Transverse colon (tissue), 4 donors: ENCODE measurements at regions not wholly inside any gene's neighbourhood (a gene's known extent, or its start where the extent isn't known, plus 50 kb on each side); places are given as distances from the start of the nearest gene placed in this dataset.

ENCODE experiments used
- DNase-seq: peaks from one replicate; pipeline ENCODE4 v3.0.0-alpha.2; 2019
- H3K27ac ChIP-seq, 4 donors: fragments of 200-600 bp; sonication (generic); 2 replicates each; pipeline ENCODE4 v1.5.1; 2016 to 2018; ENCODE audit warnings: inconsistent platforms in 4 of 4
- H3K27me3 ChIP-seq: fragments of 200-600 bp; sonication (generic); 2 replicates; pipeline ENCODE4 v1.5.1; 2017; ENCODE audit warnings: inconsistent platforms
- H3K36me3 ChIP-seq, 4 donors: fragments of 200-600 bp; sonication (generic); 2 replicates each; pipeline ENCODE4 v1.5.1; 2017 to 2019; ENCODE audit warnings: inconsistent platforms in 4 of 4
- H3K4me1 ChIP-seq, 4 donors: fragments of 200-600 bp; sonication (generic); 2 replicates each; pipeline ENCODE4 v1.5.1; 2017 to 2020; ENCODE audit warnings: inconsistent platforms in 4 of 4
- H3K4me3 ChIP-seq, 4 donors: fragments of 200-600 bp; sonication (generic); 1 replicate in 1 of 4; 2 replicates in 3 of 4; pipeline versions ENCODE4 v1.5.1 to v1.6.1; 2017 to 2019; ENCODE audit warnings: inconsistent platforms in 4 of 4
- H3K9me3 ChIP-seq, 2 donors: fragments of 200-600 bp; sonication (generic); 2 replicates each; pipeline ENCODE4 v1.5.1; 2017 to 2019; ENCODE audit warnings: inconsistent platforms in 2 of 2
- EP300 ChIP-seq: sonication (generic); formaldehyde crosslinking; IDR thresholded peaks from one replicate; pipeline ENCODE4 v1.6.1; 2017; ENCODE audit warnings: antibody characterized with exemption, low read depth
- POLR2A ChIP-seq: fragments of 450-650 bp; IDR thresholded peaks from one replicate; pipeline ENCODE4 v1.6.1; 2016; ENCODE audit warnings: antibody characterized with exemption, mild to moderate bottlenecking, moderate library complexity
- POLR2AphosphoS5 ChIP-seq, 3 donors: sonication (generic); formaldehyde crosslinking; IDR thresholded peaks; one replicate each; pipeline ENCODE4 v1.6.1; 2016; ENCODE audit warnings: antibody characterized with exemption in 3 of 3
- WGBS, 2 donors: methylation state at CpG; one replicate each; pipeline ENCODE4 v1.1.5; 2018; ENCODE audit warnings: low coverage in 1 of 2; 5-methylcytosine and 5-hydroxymethylcytosine counted together
- in situ Hi-C, 4 donors: fragments of 200-750 bp; cut with MboI; loops; one replicate each; pipeline versions ENCODE4 v1.15.0 to v1.15.1; 2017; ENCODE audit warnings: low sequenced_read_pairs in 3 of 4, low pct_ligation_motif_present in 1 of 4, low pct_unique_long_range_greater_than_20kb in 1 of 4
- intact Hi-C: fragments of 100-400 bp; cut with DNase I; formaldehyde crosslinking; loops from one replicate; pipeline ENCODE4 v1.15.1; 2023; ENCODE audit warnings: low total_unique reads
- TF ChIP-seq, protein P1 (sequence below), 5 experiments: fragments of 200-600 bp in 3 of 5; fragments of 450-650 bp in 2 of 5; sonication (generic) in 3 of 5; IDR thresholded peaks; 1 replicate in 2 of 5; 2 replicates in 3 of 5; pipeline ENCODE4 v1.5.1; 2016 to 2017; ENCODE audit warnings: antibody characterized with exemption in 5 of 5, inconsistent platforms in 3 of 5, mild to moderate bottlenecking in 2 of 5, moderate library complexity in 1 of 5

DNA sequence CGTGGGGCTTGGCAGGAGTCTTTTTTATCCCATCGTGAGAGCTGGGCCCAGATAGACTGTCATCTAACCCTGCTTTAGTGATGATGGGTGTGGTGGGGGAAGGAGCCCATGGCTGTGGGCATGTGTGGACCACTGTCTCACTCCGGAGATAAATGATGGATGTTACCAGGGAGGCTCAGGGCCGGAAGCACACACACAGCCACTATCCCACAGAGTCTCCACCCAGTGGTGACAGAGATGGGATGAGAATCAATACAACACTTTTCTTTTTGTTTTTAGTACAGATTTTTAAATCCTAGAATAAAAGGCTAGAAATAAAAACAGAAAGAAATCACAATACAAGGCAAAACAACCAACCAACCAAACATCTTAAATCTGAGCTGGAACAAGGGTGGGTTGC, 233.4 kb downstream of the SOX11 start:
- Histone ChIP-seq H3K4me3 (no peak overlapping the region), H3K36me3 (no peaks in the 10 kb centered on the region), H3K9me3 (peaks cover 0 to 5% of the 10 kb centered on the region in 2 donors), H3K27me3 (no peaks in the 10 kb centered on the region), H3K4me1 (no peaks in the 10 kb centered on the region), H3K27ac (no peak overlapping the region)
- TF ChIP-seq POLR2AphosphoS5 (IDR thresholded peaks at IDR 0.05) (no peak), EP300 (no peak), POLR2A (no peak)
- TF ChIP-seq, protein P1, sequence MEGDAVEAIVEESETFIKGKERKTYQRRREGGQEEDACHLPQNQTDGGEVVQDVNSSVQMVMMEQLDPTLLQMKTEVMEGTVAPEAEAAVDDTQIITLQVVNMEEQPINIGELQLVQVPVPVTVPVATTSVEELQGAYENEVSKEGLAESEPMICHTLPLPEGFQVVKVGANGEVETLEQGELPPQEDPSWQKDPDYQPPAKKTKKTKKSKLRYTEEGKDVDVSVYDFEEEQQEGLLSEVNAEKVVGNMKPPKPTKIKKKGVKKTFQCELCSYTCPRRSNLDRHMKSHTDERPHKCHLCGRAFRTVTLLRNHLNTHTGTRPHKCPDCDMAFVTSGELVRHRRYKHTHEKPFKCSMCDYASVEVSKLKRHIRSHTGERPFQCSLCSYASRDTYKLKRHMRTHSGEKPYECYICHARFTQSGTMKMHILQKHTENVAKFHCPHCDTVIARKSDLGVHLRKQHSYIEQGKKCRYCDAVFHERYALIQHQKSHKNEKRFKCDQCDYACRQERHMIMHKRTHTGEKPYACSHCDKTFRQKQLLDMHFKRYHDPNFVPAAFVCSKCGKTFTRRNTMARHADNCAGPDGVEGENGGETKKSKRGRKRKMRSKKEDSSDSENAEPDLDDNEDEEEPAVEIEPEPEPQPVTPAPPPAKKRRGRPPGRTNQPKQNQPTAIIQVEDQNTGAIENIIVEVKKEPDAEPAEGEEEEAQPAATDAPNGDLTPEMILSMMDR (IDR thresholded peaks at IDR 0.05), result no peak
- in situ Hi-C loops, result no loop called here
- 43 to 77% methylated on average over 2 to 4 of the region's 4 CpGs for WGBS, 2 donors
- no peak for DNase-seq
- intact Hi-C loops, result no loop called here

DNA sequence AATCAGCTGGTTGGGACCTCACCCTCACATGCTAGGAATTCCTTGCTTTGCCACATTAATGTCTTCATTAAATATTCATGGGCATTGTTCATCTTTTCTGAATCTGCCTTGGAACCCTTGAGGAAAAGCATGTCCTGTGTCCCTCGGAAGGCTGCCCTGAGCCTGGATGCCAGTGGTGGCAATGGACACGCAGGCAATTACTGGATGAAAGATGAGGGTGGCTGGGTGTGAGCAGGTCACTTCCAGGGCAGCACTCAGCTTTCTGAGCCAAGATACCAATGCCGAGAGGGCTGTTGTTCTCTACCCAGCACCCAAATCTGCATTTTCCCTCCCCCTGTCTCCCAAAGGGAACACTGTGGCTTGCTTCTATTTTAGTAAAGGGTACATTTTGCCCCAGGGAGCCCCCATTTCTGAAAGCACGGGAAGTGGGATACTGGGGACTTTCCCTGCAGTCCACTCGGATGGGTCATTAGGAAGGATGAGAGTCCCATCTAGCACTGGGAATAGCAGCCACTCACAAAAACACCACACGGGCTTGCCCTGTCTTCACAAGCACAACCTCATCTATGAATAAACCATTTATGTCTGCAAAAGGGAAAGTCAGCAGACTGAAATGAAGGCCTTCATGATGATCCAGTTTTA, 234.8 kb downstream of the SOX11 start:
- no peak for DNase-seq
- Histone ChIP-seq H3K36me3 (no peaks in the 10 kb centered on the region), H3K4me1 (no peaks in the 10 kb centered on the region), H3K27ac (no peak overlapping the region), H3K4me3 (no peak overlapping the region), H3K27me3 (no peaks in the 10 kb centered on the region), H3K9me3 (peaks cover 0 to 5% of the 10 kb centered on the region in 2 donors)
- intact Hi-C loops, result no loop called here
- 60 to 70% methylated on average over 1 to 6 of the region's 6 CpGs for WGBS, 2 donors
- TF ChIP-seq EP300, result no peak
- TF ChIP-seq, protein P1 (IDR thresholded peaks at IDR 0.05), result no peak
- no peak for TF ChIP-seq POLR2AphosphoS5 (IDR thresholded peaks at IDR 0.05)
- no peak for TF ChIP-seq POLR2A
- in situ Hi-C loops, result no loop called here

- intact Hi-C loops (no loop called here), in situ Hi-C loops (no loop called here)
- DNase-seq, result no peak
- Histone ChIP-seq H3K4me1 (no peaks in the 10 kb centered on the region), H3K36me3 (no peaks in the 10 kb centered on the region), H3K9me3 (peaks cover 0 to 5% of the 10 kb centered on the region in 2 donors), H3K4me3 (no peak overlapping the region), H3K27me3 (no peaks in the 10 kb centered on the region), H3K27ac (no peak overlapping the region)
- no peak for TF ChIP-seq EP300
- TF ChIP-seq POLR2AphosphoS5 (IDR thresholded peaks at IDR 0.05), result no peak
- TF ChIP-seq POLR2A, result no peak
- TF ChIP-seq, protein P1 (IDR thresholded peaks at IDR 0.05), result no peak
- WGBS, 2 donors, result 43 to 74% methylated on average over 2 to 25 of the region's 25 CpGs
Measured at GRCh38 chr2:5932556-5933469, 240.6 kb downstream of the SOX11 start.

GRCh38 chr2:5933669-5934068, 241.5 kb downstream of the SOX11 start:
- TF ChIP-seq POLR2AphosphoS5 (IDR thresholded peaks at IDR 0.05), result no peak
- TF ChIP-seq POLR2A, result no peak
- TF ChIP-seq EP300, result no peak
- TF ChIP-seq, protein P1 (IDR thresholded peaks at IDR 0.05), result no peak
- H3K9me3 ChIP-seq, result peaks cover 0 to 5% of the 10 kb centered on the region in 2 donors
- H3K27me3 ChIP-seq, result no peaks in the 10 kb centered on the region
- 89% methylated on average over 4 of the region's 4 CpGs; no CpG with 5 or more reads in 1 of the 2 donors for WGBS, 2 donors
- no peak overlapping the region for H3K4me3 ChIP-seq
- in situ Hi-C loops (no loop called here), intact Hi-C loops (no loop called here)
- H3K36me3 ChIP-seq, result no peaks in the 10 kb centered on the region
- no peak for DNase-seq
- no peak overlapping the region for H3K27ac ChIP-seq
- no peaks in the 10 kb centered on the region for H3K4me1 ChIP-seq
